Neural progenitor cell (in vitro differentiated cells): ENCODE measurements at regions not wholly inside any gene's neighbourhood (a gene's known extent, or its start where the extent isn't known, plus 50 kb on each side); places are given as distances from the start of the nearest gene placed in this dataset.

ENCODE experiments used
- DNase-seq: peaks from one replicate; pipeline ENCODE4 v3.0.0-alpha.2; 2016; ENCODE audit warnings: low spot score
- H2AFZ ChIP-seq: fragments of 200-600 bp; sonication (generic); replicated peaks from 2 replicates; pipeline ENCODE4 v1.6.1; 2016; ENCODE audit warnings: antibody characterized with exemption
- H3F3A ChIP-seq: fragments of 200-600 bp; sonication (generic); 2 replicates; pipeline ENCODE4 v1.6.1; 2016; ENCODE audit warnings: antibody characterized with exemption, low read depth
- H3K27ac ChIP-seq: fragments of 200-600 bp; sonication (generic); 2 replicates; pipeline ENCODE4 v1.5.1; 2016; ENCODE audit warnings: mild to moderate bottlenecking
- H3K27me3 ChIP-seq: fragments of 200-600 bp; sonication (generic); 2 replicates; pipeline ENCODE4 v1.6.1; 2016; ENCODE audit warnings: mild to moderate bottlenecking, moderate library complexity
- H3K36me3 ChIP-seq: fragments of 200-600 bp; sonication (generic); 2 replicates; pipeline ENCODE4 v1.5.1; 2016
- H3K4me1 ChIP-seq: fragments of 200-600 bp; sonication (generic); 2 replicates; pipeline ENCODE4 v1.6.1; 2016; ENCODE audit warnings: mixed run types
- H3K4me2 ChIP-seq: fragments of 200-600 bp; sonication (generic); 2 replicates; pipeline ENCODE4 v1.6.1; 2016
- H3K4me3 ChIP-seq: fragments of 200-600 bp; sonication (generic); 2 replicates; pipeline ENCODE4 v1.5.1; 2016
- H3K79me2 ChIP-seq: fragments of 200-600 bp; sonication (generic); 2 replicates; pipeline ENCODE4 v1.6.1; 2016; ENCODE audit warnings: low read depth
- H3K9ac ChIP-seq: fragments of 200-600 bp; sonication (generic); 2 replicates; pipeline ENCODE4 v1.6.1; 2016
- H3K9me3 ChIP-seq: fragments of 200-600 bp; sonication (generic); 2 replicates; pipeline ENCODE4 v1.5.1; 2016; ENCODE audit warnings: low read depth
- H4K20me1 ChIP-seq: fragments of 200-600 bp; sonication (generic); 2 replicates; pipeline ENCODE4 v1.6.1; 2016; ENCODE audit warnings: low read depth
- H3K27ac Mint-ChIP-seq: 3 replicates; pipeline ENCODE4 v1.8.0; 2021; ENCODE audit warnings: mixed read lengths
- H3K27me3 Mint-ChIP-seq: 2 replicates; pipeline ENCODE4 v1.8.0; 2022; ENCODE audit warnings: low read depth, mild to moderate bottlenecking, inconsistent platforms, moderate library complexity, mixed read lengths; ENCODE audit not compliant: insufficient read depth
- H3K36me3 Mint-ChIP-seq: 3 replicates; pipeline ENCODE4 v1.8.0; 2021; ENCODE audit warnings: mixed read lengths
- H3K4me1 Mint-ChIP-seq: 3 replicates; pipeline ENCODE4 v1.8.0; 2021; ENCODE audit warnings: mixed read lengths
- H3K4me3 Mint-ChIP-seq: 3 replicates; pipeline ENCODE4 v1.8.0; 2021; ENCODE audit warnings: mild to moderate bottlenecking, moderate library complexity, mixed read lengths
- H3K9me3 Mint-ChIP-seq: 3 replicates; pipeline ENCODE4 v1.8.0; 2020; ENCODE audit warnings: mixed read lengths
- EZH2 ChIP-seq: fragments of 200-600 bp; sonication (generic); IDR thresholded peaks from 2 replicates; pipeline ENCODE4 v1.6.1; 2017; ENCODE audit warnings: antibody characterized with exemption, mild to moderate bottlenecking, moderate library complexity
- EZH2phosphoT487 ChIP-seq: fragments of 200-600 bp; sonication (generic); IDR thresholded peaks from 2 replicates; pipeline ENCODE4 v1.6.1; 2017; ENCODE audit warnings: antibody characterized with exemption
- TF ChIP-seq, protein P1 (sequence below): fragments of 200-600 bp; sonication (generic); IDR thresholded peaks from 2 replicates; pipeline ENCODE4 v1.5.1; 2017; ENCODE audit warnings: antibody characterized with exemption, mild to moderate bottlenecking

DNA sequence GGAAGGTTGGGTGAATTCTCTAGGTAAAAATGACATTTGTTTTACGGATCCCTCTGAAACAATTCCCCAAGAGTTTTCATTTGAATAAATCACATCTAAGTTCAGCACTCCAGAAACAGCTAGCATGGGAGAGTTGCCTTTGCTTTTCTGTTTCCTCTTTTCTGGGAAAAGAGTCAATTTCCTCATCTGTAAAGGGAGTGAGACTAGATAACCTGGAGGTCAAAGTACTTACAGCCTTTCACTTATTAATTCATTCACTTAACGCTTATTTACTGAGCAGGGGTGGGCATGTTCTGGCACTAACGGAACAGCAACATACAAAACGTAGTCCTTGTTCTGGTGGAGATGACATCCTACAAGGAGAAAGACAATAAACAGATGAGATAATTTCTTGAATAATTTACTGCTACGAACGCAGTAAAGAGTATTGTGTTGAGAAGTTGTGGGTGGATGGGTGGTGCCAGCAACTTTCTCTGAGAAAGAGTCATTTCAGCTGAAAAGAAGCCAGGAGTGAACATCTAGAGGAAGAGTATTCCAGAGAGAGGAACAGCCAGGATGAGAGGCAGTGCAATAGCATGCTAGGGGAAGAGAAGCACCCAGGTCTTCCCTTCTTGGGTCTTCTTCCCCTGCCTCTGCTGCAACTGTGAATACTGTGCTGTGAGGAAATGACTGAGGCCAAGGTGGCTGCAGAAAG lies 335.6 kb downstream of the ZSWIM6 start:
- Histone ChIP-seq H3K27me3 (no peaks in the 10 kb centered on the region), H3K9ac (no peak overlapping the region), H3K4me3 (no peak overlapping the region), H2AFZ (no peak overlapping the region), H3F3A (no peaks in the 10 kb centered on the region), H3K9me3 (no peaks in the 10 kb centered on the region), H4K20me1 (no peaks in the 10 kb centered on the region), H3K79me2 (no peaks in the 10 kb centered on the region), H3K4me2 (no peak overlapping the region), H3K27ac (no peak overlapping the region), H3K4me1 (no peaks in the 10 kb centered on the region), H3K36me3 (no peaks in the 10 kb centered on the region)
- DNase-seq: no peak
- H3K4me1 Mint-ChIP-seq: peaks cover 6% of the 10 kb centered on the region
- H3K36me3 Mint-ChIP-seq: no peaks in the 10 kb centered on the region
- peaks cover 7% of the 10 kb centered on the region for H3K9me3 Mint-ChIP-seq
- peak overlapping the region; percentile 31 for H3K27ac Mint-ChIP-seq
- peaks cover 5% of the 10 kb centered on the region for H3K27me3 Mint-ChIP-seq
- no peak overlapping the region for H3K4me3 Mint-ChIP-seq
- TF ChIP-seq EZH2: no peak
- TF ChIP-seq EZH2phosphoT487: no peak
- TF ChIP-seq, protein P1, sequence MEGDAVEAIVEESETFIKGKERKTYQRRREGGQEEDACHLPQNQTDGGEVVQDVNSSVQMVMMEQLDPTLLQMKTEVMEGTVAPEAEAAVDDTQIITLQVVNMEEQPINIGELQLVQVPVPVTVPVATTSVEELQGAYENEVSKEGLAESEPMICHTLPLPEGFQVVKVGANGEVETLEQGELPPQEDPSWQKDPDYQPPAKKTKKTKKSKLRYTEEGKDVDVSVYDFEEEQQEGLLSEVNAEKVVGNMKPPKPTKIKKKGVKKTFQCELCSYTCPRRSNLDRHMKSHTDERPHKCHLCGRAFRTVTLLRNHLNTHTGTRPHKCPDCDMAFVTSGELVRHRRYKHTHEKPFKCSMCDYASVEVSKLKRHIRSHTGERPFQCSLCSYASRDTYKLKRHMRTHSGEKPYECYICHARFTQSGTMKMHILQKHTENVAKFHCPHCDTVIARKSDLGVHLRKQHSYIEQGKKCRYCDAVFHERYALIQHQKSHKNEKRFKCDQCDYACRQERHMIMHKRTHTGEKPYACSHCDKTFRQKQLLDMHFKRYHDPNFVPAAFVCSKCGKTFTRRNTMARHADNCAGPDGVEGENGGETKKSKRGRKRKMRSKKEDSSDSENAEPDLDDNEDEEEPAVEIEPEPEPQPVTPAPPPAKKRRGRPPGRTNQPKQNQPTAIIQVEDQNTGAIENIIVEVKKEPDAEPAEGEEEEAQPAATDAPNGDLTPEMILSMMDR: no peak

GRCh38 chr5:61669531-61669930 lies 337.5 kb downstream of the ZSWIM6 start:
- H3K27me3 ChIP-seq: no peaks in the 10 kb centered on the region
- Mint-ChIP-seq H3K4me3 (no peak overlapping the region), H3K9me3 (peaks cover 8% of the 10 kb centered on the region), H3K27me3 (peaks cover 4% of the 10 kb centered on the region), H3K36me3 (no peaks in the 10 kb centered on the region), H3K4me1 (peaks cover 24% of the 10 kb centered on the region), H3K27ac (no peak overlapping the region)
- no peak overlapping the region for H3K4me3 ChIP-seq
- TF ChIP-seq EZH2 (no peak), EZH2phosphoT487 (no peak)
- TF ChIP-seq, protein P1: no peak
- no peak overlapping the region for H3K4me2 ChIP-seq
- no peak overlapping the region for H3K27ac ChIP-seq
- H3F3A ChIP-seq: peaks cover 8% of the 10 kb centered on the region
- H3K9me3 ChIP-seq: no peaks in the 10 kb centered on the region
- H2AFZ ChIP-seq: no peak overlapping the region
- no peaks in the 10 kb centered on the region for H3K79me2 ChIP-seq
- H4K20me1 ChIP-seq: no peaks in the 10 kb centered on the region
- no peak overlapping the region for H3K9ac ChIP-seq
- DNase-seq: no peak
- no peaks in the 10 kb centered on the region for H3K36me3 ChIP-seq
- peaks cover 17% of the 10 kb centered on the region for H3K4me1 ChIP-seq

DNA sequence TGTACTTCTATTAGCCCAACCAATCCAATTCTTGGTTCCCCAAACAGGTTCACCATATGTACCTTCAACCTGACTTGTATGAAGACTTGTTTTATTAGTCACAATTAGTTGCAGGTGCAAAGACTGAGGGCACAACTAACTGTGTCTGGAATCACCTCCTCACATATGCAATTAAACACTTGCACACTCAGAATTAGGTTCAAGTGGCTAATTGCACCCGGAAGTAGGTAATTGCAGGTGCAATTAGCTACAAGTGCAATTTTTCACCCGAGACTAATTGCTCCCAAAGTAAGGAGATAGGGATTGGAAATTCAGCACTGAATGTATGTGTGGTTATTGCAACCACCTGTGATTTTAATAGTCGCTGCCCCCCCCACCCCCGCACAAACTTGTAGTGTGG lies 338.9 kb downstream of the ZSWIM6 start:
- Histone ChIP-seq H3K79me2 (no peaks in the 10 kb centered on the region), H3K27ac (no peak overlapping the region), H3K4me2 (no peak overlapping the region), H3K4me1 (peaks cover 26% of the 10 kb centered on the region), H3K4me3 (no peak overlapping the region), H2AFZ (no peak overlapping the region), H3K27me3 (no peaks in the 10 kb centered on the region), H3K9me3 (no peaks in the 10 kb centered on the region), H4K20me1 (no peaks in the 10 kb centered on the region), H3K36me3 (no peaks in the 10 kb centered on the region), H3K9ac (no peak overlapping the region), H3F3A (peaks cover 8% of the 10 kb centered on the region)
- H3K9me3 Mint-ChIP-seq: peaks cover 8% of the 10 kb centered on the region
- peaks cover 6% of the 10 kb centered on the region for H3K27me3 Mint-ChIP-seq
- H3K36me3 Mint-ChIP-seq: no peaks in the 10 kb centered on the region
- H3K27ac Mint-ChIP-seq: no peak overlapping the region
- no peak for DNase-seq
- peaks cover 35% of the 10 kb centered on the region for H3K4me1 Mint-ChIP-seq
- TF ChIP-seq, protein P1: no peak
- TF ChIP-seq EZH2phosphoT487: no peak
- no peak for TF ChIP-seq EZH2
- no peak overlapping the region for H3K4me3 Mint-ChIP-seq
